AG04450 (cell line): ENCODE measurements at regions not wholly inside any gene's neighbourhood (a gene's known extent, or its start where the extent isn't known, plus 50 kb on each side); places are given as distances from the start of the nearest gene placed in this dataset.

Experiments used
- CTCF ChIA-PET: fragments of 300-600, 350-600 bp; formaldehyde crosslinking; extraction: SDS; loops from one replicate; lab custom pipeline; 2022; ENCODE audit warnings: antibody characterized with exemption, inconsistent platforms; lab: Charles Lee
- POLR2A ChIA-PET: fragments of 350-600 bp; formaldehyde crosslinking; extraction: SDS; loops from one replicate; lab custom pipeline; 2021; ENCODE audit warnings: antibody characterized with exemption, inconsistent platforms; lab: Yijun Ruan, JAX
- DNase-seq: peaks from one replicate; pipeline ENCODE4 v3.0.0-alpha.2; 2011; ENCODE audit warnings: low read depth, low spot score
- H3K27ac ChIP-seq: one replicate; pipeline ENCODE4 v1.5.1; 2012; ENCODE audit warnings: low read depth, low read length, control low read depth
- H3K27me3 ChIP-seq: one replicate; pipeline ENCODE4 v1.6.0; 2012; ENCODE audit warnings: low read length; ENCODE audit not compliant: control insufficient read depth, insufficient read depth
- H3K4me3 ChIP-seq: 2 replicates; pipeline ENCODE4 v1.5.1; 2011; ENCODE audit warnings: mild to moderate bottlenecking, low read depth, low read length, control low read depth
- H3K9me3 ChIP-seq: 2 replicates; pipeline ENCODE4 v1.5.1; 2012; ENCODE audit warnings: low read length; ENCODE audit not compliant: control insufficient read depth, insufficient read depth
- TF ChIP-seq, protein P1 (sequence below): IDR thresholded peaks from 2 replicates; pipeline ENCODE4 v1.5.1; 2011; ENCODE audit warnings: low read depth, low read length, control low read depth, inconsistent platforms

- Histone ChIP-seq H3K9me3 (peaks cover 2% of the 10 kb centered on the region), H3K4me3 (no peak overlapping the region), H3K27me3 (peaks cover 9% of the 10 kb centered on the region), H3K27ac (no peak overlapping the region)
- ChIA-PET POLR2A (interaction anchor here (1.0 kb wide), 1 partner anchor 22 kb away, joined by 3 read pairs; no protein-coding TSS in a partner anchor), CTCF (no interaction called here)
- TF ChIP-seq, protein P1, sequence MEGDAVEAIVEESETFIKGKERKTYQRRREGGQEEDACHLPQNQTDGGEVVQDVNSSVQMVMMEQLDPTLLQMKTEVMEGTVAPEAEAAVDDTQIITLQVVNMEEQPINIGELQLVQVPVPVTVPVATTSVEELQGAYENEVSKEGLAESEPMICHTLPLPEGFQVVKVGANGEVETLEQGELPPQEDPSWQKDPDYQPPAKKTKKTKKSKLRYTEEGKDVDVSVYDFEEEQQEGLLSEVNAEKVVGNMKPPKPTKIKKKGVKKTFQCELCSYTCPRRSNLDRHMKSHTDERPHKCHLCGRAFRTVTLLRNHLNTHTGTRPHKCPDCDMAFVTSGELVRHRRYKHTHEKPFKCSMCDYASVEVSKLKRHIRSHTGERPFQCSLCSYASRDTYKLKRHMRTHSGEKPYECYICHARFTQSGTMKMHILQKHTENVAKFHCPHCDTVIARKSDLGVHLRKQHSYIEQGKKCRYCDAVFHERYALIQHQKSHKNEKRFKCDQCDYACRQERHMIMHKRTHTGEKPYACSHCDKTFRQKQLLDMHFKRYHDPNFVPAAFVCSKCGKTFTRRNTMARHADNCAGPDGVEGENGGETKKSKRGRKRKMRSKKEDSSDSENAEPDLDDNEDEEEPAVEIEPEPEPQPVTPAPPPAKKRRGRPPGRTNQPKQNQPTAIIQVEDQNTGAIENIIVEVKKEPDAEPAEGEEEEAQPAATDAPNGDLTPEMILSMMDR = no peak
- DNase-seq = no peak
Observed at GRCh38 chr12:123096741-123097140, 54.1 kb downstream of the PITPNM2 start.

DNA sequence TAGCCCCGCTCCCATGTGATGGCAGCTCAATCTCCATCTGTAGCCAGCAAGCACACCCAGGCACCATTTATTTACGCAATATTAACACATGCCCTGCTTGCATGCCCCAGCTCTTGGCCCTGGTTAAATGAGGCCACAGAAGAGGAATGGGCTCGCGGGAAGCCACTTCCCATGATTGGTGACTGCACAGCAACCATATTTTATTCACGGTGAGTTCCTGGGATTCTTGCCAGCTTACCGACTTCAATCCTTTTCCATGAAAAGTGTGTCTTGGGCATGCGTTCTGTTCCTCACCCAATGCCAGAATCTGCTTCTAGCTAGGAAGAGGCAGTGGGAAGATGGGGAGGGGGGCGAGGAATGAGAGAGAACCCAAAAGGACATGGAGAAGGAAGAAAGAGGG is 54.7 kb downstream of the PITPNM2 start:
- H3K4me3 ChIP-seq = no peak overlapping the region
- peaks cover 7% of the 10 kb centered on the region for H3K9me3 ChIP-seq
- ChIA-PET POLR2A (interaction anchor here (1.0 to 1.4 kb wide), 2 partner anchors 23 to 137 kb away, joined by 3 to 4 read pairs; partner anchors contain the start of genes MPHOSPH9 and MTRFR), CTCF (no interaction called here)
- TF ChIP-seq, protein P1 = no peak
- H3K27ac ChIP-seq = no peak overlapping the region
- H3K27me3 ChIP-seq = peaks cover 9% of the 10 kb centered on the region
- DNase-seq = no peak

GRCh38 chr12:123095078-123095881 is 55.6 kb downstream of the PITPNM2 start:
- 0 out of 2 replicates have a peak overlapping the region, but pooled peaks have one; percentile 10 for H3K4me3 ChIP-seq
- DNase-seq = no peak
- ChIA-PET CTCF (interaction anchor here (1.5 kb wide), 1 partner anchor 143 kb away, joined by 3 read pairs; no protein-coding TSS in a partner anchor), POLR2A (interaction anchor here (0.5 to 1.6 kb wide), 4 partner anchors 23 to 196 kb away, joined by 3 to 7 read pairs (median 4); partner anchors contain the start of genes MPHOSPH9 and MTRFR)
- peaks cover 16% of the 10 kb centered on the region for H3K9me3 ChIP-seq
- TF ChIP-seq, protein P1 = no peak
- peak overlapping the region; percentile 68 for H3K27ac ChIP-seq
- H3K27me3 ChIP-seq = peaks cover 9% of the 10 kb centered on the region

DNA sequence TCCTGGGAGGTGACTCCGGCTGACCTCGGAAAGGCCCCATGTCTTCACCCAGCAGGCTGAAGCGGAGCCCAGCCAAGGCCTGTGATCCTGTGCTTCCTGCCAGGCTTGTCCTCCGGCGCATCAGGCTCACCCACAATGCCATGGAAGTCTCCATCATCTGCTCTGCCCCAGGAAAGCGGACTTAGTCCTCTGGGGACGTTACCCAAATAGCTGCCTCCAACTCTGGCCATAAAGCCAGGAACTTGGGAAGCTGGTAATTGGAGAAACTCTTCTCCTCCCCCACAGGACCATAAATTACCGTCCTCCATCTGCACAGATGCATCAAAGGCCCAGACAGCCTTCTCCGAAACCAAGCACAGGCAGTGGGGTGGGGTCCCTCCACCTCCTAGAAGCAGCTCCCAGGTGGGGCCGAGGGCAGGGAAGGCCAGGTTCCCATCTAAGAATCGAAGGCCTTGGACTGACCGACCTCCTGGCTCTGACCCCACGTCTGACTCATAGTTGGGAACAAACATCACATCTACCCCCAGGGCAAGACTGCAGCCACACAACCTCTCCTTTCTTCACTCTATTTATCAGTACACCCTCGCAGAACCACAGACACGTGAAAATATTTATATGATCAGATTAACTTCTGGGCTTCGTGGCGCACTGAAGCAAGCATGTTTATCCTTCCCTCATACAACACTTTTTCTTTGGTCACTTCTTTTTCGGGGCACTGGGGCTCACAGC is 56.4 kb downstream of the PITPNM2 start:
- peak overlapping the region; percentile 68 for H3K27ac ChIP-seq
- 0 out of 2 replicates have a peak overlapping the region, but pooled peaks have one; percentile 10 for H3K4me3 ChIP-seq
- POLR2A ChIA-PET = interaction anchor here (0.5 to 1.6 kb wide), 2 partner anchors 52 to 197 kb away, joined by 3 to 7 read pairs; no protein-coding TSS in a partner anchor
- H3K9me3 ChIP-seq = peaks cover 18% of the 10 kb centered on the region
- TF ChIP-seq, protein P1 = no peak
- peak; percentile 60 for DNase-seq
- peaks cover 7% of the 10 kb centered on the region for H3K27me3 ChIP-seq
- CTCF ChIA-PET = interaction anchor here (1.5 kb wide), 1 partner anchor 144 kb away, joined by 3 read pairs; no protein-coding TSS in a partner anchor
